GM21786 (cell line): ENCODE measurements at regions not wholly inside any gene's neighbourhood (a gene's known extent, or its start where the extent isn't known, plus 50 kb on each side); places are given as distances from the start of the nearest gene placed in this dataset.

Experiments used
- ATAC-seq: cut with Tn5 transposase; IDR thresholded peaks from one replicate; pipeline ENCODE4 v1.9.1; 2021; ENCODE audit not compliant: unreplicated experiment

DNA sequence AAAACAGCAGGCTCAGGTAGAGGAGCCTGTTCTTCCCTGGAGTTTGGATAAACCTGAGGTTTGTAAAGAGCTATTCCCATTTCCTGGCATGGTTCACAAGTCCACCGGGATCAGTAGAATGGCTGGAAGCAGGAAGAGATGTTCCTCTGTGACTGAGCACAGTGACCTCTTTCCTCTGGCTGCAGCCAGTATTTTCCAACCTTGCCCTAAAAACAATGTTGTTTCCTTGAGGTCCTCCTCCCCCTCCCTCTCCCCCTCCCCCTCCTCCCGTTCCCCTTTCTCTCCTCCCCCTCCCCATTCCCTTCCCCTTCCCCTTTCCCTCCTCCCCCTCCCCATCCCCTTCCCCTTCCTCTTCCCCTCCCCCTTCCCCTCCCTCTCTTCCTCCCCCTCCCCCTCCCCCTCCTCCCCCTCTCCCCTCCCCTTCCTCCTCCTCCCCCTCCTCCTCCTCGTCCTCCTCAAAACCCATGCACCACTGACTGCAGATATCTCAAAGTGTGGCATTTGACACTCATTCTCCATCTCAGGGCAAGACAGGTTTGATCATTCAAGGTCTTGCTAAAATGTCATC is 58.9 kb upstream of the MON1B start:
- ATAC-seq: no peak

GRCh38 chr16:77133706-77134105 is 57.3 kb upstream of the MON1B start:
- ATAC-seq: no peak

DNA sequence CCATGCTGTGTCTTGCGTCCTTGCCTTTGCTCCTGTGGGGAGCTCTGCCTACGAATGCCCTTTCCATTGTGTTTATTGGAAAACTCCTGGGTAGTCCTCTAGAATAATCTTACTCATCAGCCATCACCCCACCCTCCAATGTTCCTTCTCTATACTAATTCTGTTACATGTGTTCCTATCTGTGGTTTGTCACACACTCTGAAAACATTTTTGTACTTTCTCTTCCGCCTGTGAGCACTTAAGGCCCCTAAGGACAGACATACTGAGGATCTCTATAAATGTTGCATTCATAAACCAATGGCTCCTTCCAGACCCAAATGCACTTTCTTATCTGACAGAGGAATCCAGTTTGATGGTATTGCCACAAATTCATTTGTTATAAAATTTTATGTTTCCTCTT is 53.9 kb upstream of the MON1B start:
- ATAC-seq: no peak
